ENCODE measurements at regions not wholly inside any gene's neighbourhood (a gene's known extent, or its start where the extent isn't known, plus 50 kb on each side); places are given as distances from the start of the nearest gene placed in this dataset.

DNA sequence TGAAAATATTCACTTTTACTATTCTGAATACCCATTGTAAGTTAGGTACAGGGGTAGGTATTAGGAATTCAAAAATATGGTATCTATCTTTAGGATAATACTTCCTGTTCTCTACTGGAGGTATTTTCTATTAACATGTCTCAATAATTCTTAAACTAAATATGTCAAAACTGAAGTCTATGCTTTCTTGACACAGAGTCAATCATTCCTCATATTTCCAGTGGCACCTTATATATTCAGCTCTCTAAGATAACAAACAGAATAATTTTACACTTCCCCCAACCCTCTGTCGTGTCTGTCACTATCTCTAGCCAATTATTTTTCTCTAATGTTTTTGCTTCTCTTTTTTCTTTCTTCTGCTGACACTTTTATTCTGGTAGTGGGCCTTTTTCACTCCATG lies 138.9 kb downstream of the TMEM26 start:
- DNase-seq (ENCODE audit: low spot score), result no peak
- Histone ChIP-seq H3K9ac (ENCODE audit: low read depth, low read length, poor library complexity) (no peak overlapping the region), H3K14ac (ENCODE audit: low read length) (no peak overlapping the region), H4K8ac (ENCODE audit: low read depth, low read length) (no peak overlapping the region), H3K4me1 (ENCODE audit: control insufficient read depth in 2 of 2, insufficient read depth in 1 of 2, low read depth in 1 of 2, low read length in 2 of 2) (no peaks in the 10 kb centered on the region), H3K23ac (ENCODE audit: low read depth, low read length, poor library complexity) (no peak overlapping the region), H3K4me3 (ENCODE audit: low read length in 2 of 2) (no peak overlapping the region), H3K9me3 (replicated peaks in 1 of 2; ENCODE audit: control insufficient read depth in 2 of 2, insufficient read depth in 1 of 2, low read depth in 1 of 2, low read length in 2 of 2) (no peaks in the 10 kb centered on the region), H2BK12ac (ENCODE audit: low read length) (no peak overlapping the region), H2AK5ac (ENCODE audit: low read depth, low read length) (no peak overlapping the region), H3K18ac (ENCODE audit: low read length) (no peak overlapping the region), H3K27me3 (ENCODE audit: control insufficient read depth in 3 of 3, insufficient read depth in 3 of 3, low read depth in 1 of 3, low read length in 3 of 3) (no peaks in the 10 kb centered on the region), H2AFZ (ENCODE audit: low read length) (no peak overlapping the region), H2BK15ac (ENCODE audit: low read length) (no peak overlapping the region), H3K4me2 (ENCODE audit: insufficient read depth, low read length, poor library complexity, severe bottlenecking) (no peak overlapping the region), H3K4ac (ENCODE audit: low read length) (no peak overlapping the region), H4K91ac (ENCODE audit: low read depth, low read length, poor library complexity) (no peak overlapping the region), H2BK120ac (ENCODE audit: low read depth, low read length) (no peak overlapping the region), H3K36me3 (replicated peaks in 1 of 2; ENCODE audit: control insufficient read depth in 2 of 2, insufficient read depth in 2 of 2, low read length in 2 of 2) (no peaks in the 10 kb centered on the region), H2BK5ac (ENCODE audit: low read length) (no peak overlapping the region), H3K27ac (replicated peaks; ENCODE audit: low read length) (no peak overlapping the region), H3K79me1 (ENCODE audit: low read depth, low read length) (no peaks in the 10 kb centered on the region)
- no CpG with 5 or more reads among the region's 1 CpG for WGBS, 2 donors (ENCODE audit: extremely low coverage in 2 of 2, insufficient read length in 2 of 2, insufficient replicate concordance in 1 of 2)

DNA sequence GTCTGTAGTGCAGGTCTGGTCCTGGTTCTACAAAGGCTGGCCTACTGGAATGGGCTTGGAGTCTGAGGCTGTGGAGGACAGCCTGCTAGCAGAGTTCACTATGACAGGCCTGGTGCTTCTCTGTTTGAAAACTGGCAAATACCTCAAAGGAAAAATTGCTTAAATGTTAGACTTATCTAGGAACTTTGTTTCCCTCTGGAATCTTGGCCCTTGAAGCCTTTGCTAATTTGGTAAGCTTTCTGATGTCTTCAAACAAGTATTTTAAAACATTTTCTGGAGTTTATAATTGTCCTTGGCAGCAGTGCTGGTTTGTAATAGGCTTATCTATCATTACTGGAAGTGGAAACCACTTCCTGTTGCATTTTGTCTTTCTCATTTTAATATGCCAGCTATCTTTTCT lies 139.7 kb downstream of the TMEM26 start:
- DNase-seq (ENCODE audit: low spot score), result no peak
- no peaks in the 10 kb centered on the region for H3K36me3 ChIP-seq (replicated peaks in 1 of 2; ENCODE audit: control insufficient read depth in 2 of 2, insufficient read depth in 2 of 2, low read length in 2 of 2)

DNA sequence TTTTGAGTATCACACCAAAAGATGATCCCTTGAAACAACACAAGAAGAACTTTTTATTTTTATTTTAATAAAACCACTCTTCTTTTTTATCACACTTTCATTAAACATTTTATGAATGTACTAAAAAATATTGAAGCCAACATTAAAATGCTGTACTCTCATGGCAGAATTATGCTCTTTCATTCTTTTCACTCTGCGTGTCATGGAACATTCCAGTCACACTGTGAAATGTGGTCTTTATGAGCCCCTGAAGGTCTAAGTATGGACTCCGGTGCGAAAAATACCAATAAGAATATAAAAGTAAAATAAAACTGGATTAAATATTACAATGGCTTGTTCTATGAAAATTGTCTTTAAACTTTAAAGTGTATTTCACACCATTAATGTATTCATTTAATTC lies 148.4 kb downstream of the TMEM26 start:
- no peaks in the 10 kb centered on the region for H3K36me3 ChIP-seq (replicated peaks in 1 of 2; ENCODE audit: control insufficient read depth in 2 of 2, insufficient read depth in 2 of 2, low read length in 2 of 2)
- H3K4me1 ChIP-seq (ENCODE audit: control insufficient read depth in 2 of 2, insufficient read depth in 1 of 2, low read depth in 1 of 2, low read length in 2 of 2), result no peaks in the 10 kb centered on the region
- H3K9me3 ChIP-seq (replicated peaks in 1 of 2; ENCODE audit: control insufficient read depth in 2 of 2, insufficient read depth in 1 of 2, low read depth in 1 of 2, low read length in 2 of 2), result no peaks in the 10 kb centered on the region
- no peak overlapping the region for H2AFZ ChIP-seq (ENCODE audit: low read length)
- no peak overlapping the region for H3K18ac ChIP-seq (ENCODE audit: low read length)
- H3K9ac ChIP-seq (ENCODE audit: low read depth, low read length, poor library complexity), result no peak overlapping the region
- no peak overlapping the region for H3K23ac ChIP-seq (ENCODE audit: low read depth, low read length, poor library complexity)
- no peak overlapping the region for H2BK120ac ChIP-seq (ENCODE audit: low read depth, low read length)
- no peak for DNase-seq (ENCODE audit: low spot score)
- H4K91ac ChIP-seq (ENCODE audit: low read depth, low read length, poor library complexity), result no peak overlapping the region
- no peak overlapping the region for H3K27ac ChIP-seq (replicated peaks; ENCODE audit: low read length)
- H2BK12ac ChIP-seq (ENCODE audit: low read length), result no peak overlapping the region
- WGBS, 2 donors (ENCODE audit: extremely low coverage in 2 of 2, insufficient read length in 2 of 2, insufficient replicate concordance in 1 of 2), result no CpG with 5 or more reads among the region's 3 CpGs
- H3K14ac ChIP-seq (ENCODE audit: low read length), result no peak overlapping the region
- H3K4me2 ChIP-seq (ENCODE audit: insufficient read depth, low read length, poor library complexity, severe bottlenecking), result no peak overlapping the region
- H3K79me1 ChIP-seq (ENCODE audit: low read depth, low read length), result no peaks in the 10 kb centered on the region
- no peak overlapping the region for H4K8ac ChIP-seq (ENCODE audit: low read depth, low read length)
- H3K4ac ChIP-seq (ENCODE audit: low read length), result no peak overlapping the region
- H3K4me3 ChIP-seq (ENCODE audit: low read length in 2 of 2), result no peak overlapping the region
- H3K27me3 ChIP-seq (ENCODE audit: control insufficient read depth in 3 of 3, insufficient read depth in 3 of 3, low read depth in 1 of 3, low read length in 3 of 3), result no peaks in the 10 kb centered on the region
- no peak overlapping the region for H2BK15ac ChIP-seq (ENCODE audit: low read length)
- H2AK5ac ChIP-seq (ENCODE audit: low read depth, low read length), result no peak overlapping the region
- H2BK5ac ChIP-seq (ENCODE audit: low read length), result no peak overlapping the region

More for the DNA sequence above, 139.7 kb downstream of the TMEM26 start:
- Histone ChIP-seq H3K79me1 (ENCODE audit: low read depth, low read length) (no peaks in the 10 kb centered on the region), H3K4ac (ENCODE audit: low read length) (no peak overlapping the region), H3K27ac (replicated peaks; ENCODE audit: low read length) (no peak overlapping the region), H3K4me3 (ENCODE audit: low read length in 2 of 2) (no peak overlapping the region), H2AFZ (ENCODE audit: low read length) (no peak overlapping the region), H2BK15ac (ENCODE audit: low read length) (no peak overlapping the region), H2BK12ac (ENCODE audit: low read length) (no peak overlapping the region), H3K18ac (ENCODE audit: low read length) (no peak overlapping the region), H2AK5ac (ENCODE audit: low read depth, low read length) (no peak overlapping the region), H3K4me1 (ENCODE audit: control insufficient read depth in 2 of 2, insufficient read depth in 1 of 2, low read depth in 1 of 2, low read length in 2 of 2) (no peaks in the 10 kb centered on the region), H2BK120ac (ENCODE audit: low read depth, low read length) (no peak overlapping the region), H3K27me3 (ENCODE audit: control insufficient read depth in 3 of 3, insufficient read depth in 3 of 3, low read depth in 1 of 3, low read length in 3 of 3) (no peaks in the 10 kb centered on the region), H4K8ac (ENCODE audit: low read depth, low read length) (no peak overlapping the region), H2BK5ac (ENCODE audit: low read length) (no peak overlapping the region), H3K14ac (ENCODE audit: low read length) (no peak overlapping the region), H3K4me2 (ENCODE audit: insufficient read depth, low read length, poor library complexity, severe bottlenecking) (no peak overlapping the region), H4K91ac (ENCODE audit: low read depth, low read length, poor library complexity) (no peak overlapping the region), H3K9ac (ENCODE audit: low read depth, low read length, poor library complexity) (no peak overlapping the region), H3K9me3 (replicated peaks in 1 of 2; ENCODE audit: control insufficient read depth in 2 of 2, insufficient read depth in 1 of 2, low read depth in 1 of 2, low read length in 2 of 2) (no peaks in the 10 kb centered on the region), H3K23ac (ENCODE audit: low read depth, low read length, poor library complexity) (no peak overlapping the region)

DNA sequence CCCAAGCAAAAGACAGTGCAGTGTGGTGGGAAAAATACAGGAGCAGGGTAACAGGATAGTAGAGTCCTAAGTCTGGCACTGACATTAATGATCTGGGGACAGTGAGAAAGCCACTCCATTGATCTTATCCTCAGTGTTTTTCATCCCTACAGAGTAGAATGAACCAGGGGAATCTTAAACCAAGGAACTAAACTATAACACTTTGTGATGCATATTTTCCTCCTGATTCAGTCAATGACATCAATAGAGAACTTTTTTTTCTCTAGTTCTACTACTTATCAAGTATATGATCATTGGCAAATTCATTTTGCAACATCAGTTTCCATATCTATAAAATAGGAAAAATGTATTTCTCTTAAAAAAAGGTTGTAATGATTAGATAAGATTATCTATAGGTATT lies 151.1 kb downstream of the TMEM26 start:
- no peaks in the 10 kb centered on the region for H3K4me1 ChIP-seq (ENCODE audit: control insufficient read depth in 2 of 2, insufficient read depth in 1 of 2, low read depth in 1 of 2, low read length in 2 of 2)
- no peaks in the 10 kb centered on the region for H3K27me3 ChIP-seq (ENCODE audit: control insufficient read depth in 3 of 3, insufficient read depth in 3 of 3, low read depth in 1 of 3, low read length in 3 of 3)
- H3K23ac ChIP-seq (ENCODE audit: low read depth, low read length, poor library complexity), result no peak overlapping the region
- no peak overlapping the region for H4K91ac ChIP-seq (ENCODE audit: low read depth, low read length, poor library complexity)
- H2BK5ac ChIP-seq (ENCODE audit: low read length), result no peak overlapping the region
- DNase-seq (ENCODE audit: low spot score), result no peak
- H3K4me2 ChIP-seq (ENCODE audit: insufficient read depth, low read length, poor library complexity, severe bottlenecking), result no peak overlapping the region
- no peak overlapping the region for H3K9ac ChIP-seq (ENCODE audit: low read depth, low read length, poor library complexity)
- H2BK12ac ChIP-seq (ENCODE audit: low read length), result no peak overlapping the region
- no peaks in the 10 kb centered on the region for H3K36me3 ChIP-seq (replicated peaks in 1 of 2; ENCODE audit: control insufficient read depth in 2 of 2, insufficient read depth in 2 of 2, low read length in 2 of 2)
- H3K27ac ChIP-seq (replicated peaks; ENCODE audit: low read length), result no peak overlapping the region
- no peak overlapping the region for H2BK120ac ChIP-seq (ENCODE audit: low read depth, low read length)
- no peak overlapping the region for H2AK5ac ChIP-seq (ENCODE audit: low read depth, low read length)
- no peaks in the 10 kb centered on the region for H3K79me1 ChIP-seq (ENCODE audit: low read depth, low read length)
- H4K8ac ChIP-seq (ENCODE audit: low read depth, low read length), result no peak overlapping the region
- H2BK15ac ChIP-seq (ENCODE audit: low read length), result no peak overlapping the region
- H3K4me3 ChIP-seq (ENCODE audit: low read length in 2 of 2), result no peak overlapping the region
- H3K9me3 ChIP-seq (replicated peaks in 1 of 2; ENCODE audit: control insufficient read depth in 2 of 2, insufficient read depth in 1 of 2, low read depth in 1 of 2, low read length in 2 of 2), result peaks cover 2 to 3% of the 10 kb centered on the region in 2 donors
- no peak overlapping the region for H3K4ac ChIP-seq (ENCODE audit: low read length)
- no peak overlapping the region for H2AFZ ChIP-seq (ENCODE audit: low read length)
- H3K14ac ChIP-seq (ENCODE audit: low read length), result no peak overlapping the region
- H3K18ac ChIP-seq (ENCODE audit: low read length), result no peak overlapping the region
